Hepatic stellate cell (primary cell): ENCODE measurements at regions not wholly inside any gene's neighbourhood (a gene's known extent, or its start where the extent isn't known, plus 50 kb on each side); places are given as distances from the start of the nearest gene placed in this dataset.

Source experiments
- DNase-seq: peaks from one replicate; pipeline ENCODE4 v3.0.0; 2011; ENCODE audit warnings: low spot score

DNA sequence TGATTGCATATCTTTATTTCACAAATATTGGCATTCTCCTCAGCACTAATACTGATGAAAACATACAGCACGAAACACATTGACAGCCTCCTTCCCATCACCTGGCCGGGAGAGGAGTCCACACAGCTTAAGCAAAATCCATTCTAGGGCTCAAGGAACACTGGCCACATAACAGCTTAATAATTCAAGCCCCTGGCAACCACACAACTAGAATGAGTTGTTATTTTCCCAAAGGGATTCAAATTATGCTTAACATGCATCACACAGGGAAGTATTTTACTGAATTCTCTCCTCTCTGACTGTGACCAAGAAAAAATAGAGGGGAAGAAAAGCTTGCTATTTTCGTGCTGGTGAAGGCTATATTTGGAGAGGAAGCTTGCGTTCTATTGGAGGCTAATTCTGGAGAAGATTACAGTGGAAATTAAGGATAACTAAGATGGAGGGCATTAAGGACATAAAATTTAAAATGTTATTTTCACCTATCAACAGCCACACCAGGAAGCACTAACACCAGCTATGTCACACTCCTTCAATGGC, 198.5 kb downstream of the ADGRG6 start:
- DNase-seq, result peak; percentile 12

GRCh38 chr6:142501795-142502194, 200.0 kb downstream of the ADGRG6 start:
- DNase-seq, result no peak

DNA sequence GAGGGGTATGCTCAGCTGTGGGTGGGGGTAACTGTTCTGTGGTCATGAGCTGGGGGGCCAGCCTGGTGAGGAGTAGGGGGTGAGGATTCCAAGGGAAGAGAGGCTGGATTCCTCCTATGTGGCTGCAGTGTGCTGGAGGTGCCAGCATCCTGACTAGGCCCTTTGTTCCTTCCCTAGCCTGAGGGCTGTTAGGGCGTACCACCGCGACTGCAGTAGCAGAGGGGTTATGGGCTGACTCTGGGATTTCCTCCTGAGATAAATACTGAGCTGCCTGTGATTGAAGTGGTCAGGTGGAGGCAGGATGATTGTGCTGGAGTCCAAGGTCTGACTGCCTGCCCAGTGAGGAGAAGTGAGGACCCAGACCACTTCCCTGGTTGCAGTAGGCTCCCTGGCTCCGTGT, 205.3 kb downstream of the ADGRG6 start:
- no peak for DNase-seq

DNA sequence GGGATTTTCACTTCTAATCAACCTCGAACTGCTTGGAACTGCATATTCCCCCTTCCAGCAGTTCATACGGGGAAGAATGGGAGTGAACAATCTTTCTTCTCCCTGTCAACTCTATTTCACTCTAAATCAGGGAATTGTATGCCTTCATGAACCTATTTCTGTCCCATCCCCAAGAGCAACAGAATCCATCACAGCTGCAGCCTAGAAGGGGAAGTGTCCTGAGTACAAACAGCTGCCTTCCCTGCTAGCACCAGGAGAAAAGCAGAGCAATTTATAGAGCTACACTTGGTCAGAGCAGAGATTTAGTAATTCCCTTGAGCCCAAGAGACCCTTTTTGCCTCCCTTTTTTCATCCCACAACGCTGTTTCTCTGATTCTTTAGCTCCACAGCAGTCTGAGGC, 208.4 kb downstream of the ADGRG6 start:
- no peak for DNase-seq

- DNase-seq, result no peak
Measured at GRCh38 chr6:142518126-142518525, 216.3 kb downstream of the ADGRG6 start.

GRCh38 chr6:142518761-142519160, 217.0 kb downstream of the ADGRG6 start:
- DNase-seq, result no peak

DNA sequence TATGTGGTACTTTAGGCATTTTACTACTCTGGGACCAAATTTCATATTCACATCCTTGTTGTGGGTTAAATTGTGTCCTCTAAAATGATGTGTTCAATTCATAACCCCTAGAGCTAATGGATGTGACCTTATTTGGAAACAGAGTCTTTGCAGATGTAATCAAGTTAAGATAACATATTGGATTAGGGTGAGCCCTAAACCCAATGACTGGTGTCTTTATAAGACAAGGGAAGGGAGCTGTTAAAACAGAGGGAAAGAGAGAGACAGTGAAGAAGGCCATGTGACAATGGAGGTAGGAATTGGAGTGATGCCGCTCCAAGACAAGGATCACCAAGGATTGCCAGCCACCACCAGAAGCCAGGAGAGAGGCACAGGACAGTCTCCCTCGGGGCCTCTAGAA, 220.0 kb downstream of the ADGRG6 start:
- DNase-seq, result no peak

- no peak for DNase-seq
Measured at GRCh38 chr6:142523515-142524375, 221.9 kb downstream of the ADGRG6 start.

DNA sequence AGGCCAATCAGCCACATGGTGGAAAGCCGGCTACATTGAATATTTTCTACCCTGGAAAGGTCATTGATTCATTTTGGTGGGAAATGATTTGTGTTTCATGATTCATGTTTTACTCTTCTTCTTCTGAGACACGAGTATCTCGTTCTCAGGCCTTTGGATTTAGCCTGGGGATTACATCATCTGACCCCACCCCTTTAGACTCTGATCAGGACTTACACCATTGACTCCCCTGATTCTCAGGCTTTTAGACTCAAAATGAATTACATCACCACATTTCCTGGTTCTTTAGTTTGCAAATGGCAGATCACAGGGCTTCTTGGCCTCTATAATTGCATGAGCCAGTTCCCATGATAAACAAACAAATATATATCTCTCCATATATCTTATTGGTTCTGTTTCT, 228.8 kb downstream of the ADGRG6 start:
- DNase-seq, result no peak

- DNase-seq, result peak; percentile 10
Measured at GRCh38 chr6:142531727-142532126, 229.9 kb downstream of the ADGRG6 start.

DNA sequence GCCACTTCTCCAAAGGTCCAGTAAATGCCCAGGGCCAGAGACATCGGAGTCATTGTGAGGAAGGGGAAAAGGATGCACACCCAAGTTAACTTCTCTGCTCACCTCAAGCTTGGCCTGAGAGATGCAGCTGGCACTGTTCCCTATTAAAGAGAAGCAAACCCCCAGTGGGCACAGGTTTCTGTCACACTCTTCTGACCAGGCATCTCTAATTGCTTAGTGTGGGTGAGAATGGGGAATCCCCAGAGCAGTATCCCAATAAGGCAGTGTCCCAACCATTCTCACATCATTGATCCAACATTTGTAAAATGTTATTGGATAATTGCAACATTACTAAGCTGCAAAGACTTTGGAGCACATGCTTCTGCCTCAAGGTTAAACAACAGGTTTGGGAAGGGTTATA, 232.3 kb downstream of the ADGRG6 start:
- no peak for DNase-seq

DNA sequence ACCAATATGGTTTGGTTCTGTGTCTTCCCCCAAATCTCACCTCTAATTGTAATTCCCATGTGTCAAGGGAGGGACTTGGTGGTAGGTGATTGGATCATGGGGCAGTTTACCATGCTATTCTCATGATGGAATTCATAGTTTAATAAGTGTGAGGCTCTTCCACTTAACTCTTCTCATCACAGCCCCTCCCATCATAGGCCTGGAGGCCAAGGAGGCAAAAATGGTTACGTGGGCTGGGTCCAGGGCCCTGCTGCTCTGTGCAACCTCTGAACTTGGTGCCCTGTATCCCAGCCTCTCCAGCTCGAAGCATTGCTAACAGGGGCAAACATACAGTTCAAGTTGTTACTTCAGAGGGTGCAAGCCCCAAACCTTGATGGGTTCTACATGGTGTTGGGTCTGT, 232.7 kb downstream of the ADGRG6 start:
- DNase-seq, result no peak

DNA sequence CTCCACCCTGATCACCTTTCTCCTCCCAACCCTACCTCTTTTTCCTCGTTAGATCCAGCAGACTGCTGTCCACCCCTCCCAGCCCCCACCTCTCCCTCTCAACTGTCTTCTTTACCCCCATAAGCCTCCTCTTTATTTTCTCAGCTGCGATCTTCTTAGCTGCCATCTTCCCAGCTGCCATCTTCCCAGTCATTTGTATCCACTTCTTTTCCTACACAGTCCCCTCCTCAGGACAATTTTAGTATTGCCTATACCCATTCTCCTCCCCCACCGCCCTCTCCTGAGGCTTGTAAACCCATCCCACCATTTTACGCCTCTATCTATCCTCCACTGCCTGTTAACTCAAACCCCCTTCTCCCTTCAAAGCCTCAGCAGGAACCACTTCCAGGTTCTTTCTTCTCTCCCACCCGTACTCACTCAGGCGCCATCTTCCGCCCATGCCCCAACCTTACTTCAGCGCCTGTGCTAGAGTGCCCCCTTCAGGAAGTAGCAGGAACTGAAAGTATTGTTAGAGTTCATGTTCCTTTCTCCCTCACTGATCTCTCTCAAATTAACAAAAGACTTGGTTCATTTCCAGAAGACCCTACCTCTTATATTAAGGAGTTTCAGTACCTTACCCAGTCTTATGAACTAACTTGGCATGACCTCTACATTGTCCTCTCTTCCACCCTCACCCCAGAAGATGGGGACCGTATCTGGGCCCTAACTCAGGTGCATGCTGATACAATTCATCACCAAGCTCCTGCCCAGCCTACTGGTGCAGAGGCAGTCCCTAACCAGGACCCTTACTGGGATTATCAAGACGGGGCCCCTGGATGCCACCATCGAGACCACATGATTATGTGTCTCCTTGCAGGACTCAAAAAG, 236.0 kb downstream of the ADGRG6 start:
- peak; percentile 3 for DNase-seq

- DNase-seq, result peak; percentile 5
Measured at GRCh38 chr6:142542704-142543233, 241.0 kb downstream of the ADGRG6 start.

- DNase-seq, result no peak
Measured at GRCh38 chr6:142543606-142544005, 241.8 kb downstream of the ADGRG6 start.

DNA sequence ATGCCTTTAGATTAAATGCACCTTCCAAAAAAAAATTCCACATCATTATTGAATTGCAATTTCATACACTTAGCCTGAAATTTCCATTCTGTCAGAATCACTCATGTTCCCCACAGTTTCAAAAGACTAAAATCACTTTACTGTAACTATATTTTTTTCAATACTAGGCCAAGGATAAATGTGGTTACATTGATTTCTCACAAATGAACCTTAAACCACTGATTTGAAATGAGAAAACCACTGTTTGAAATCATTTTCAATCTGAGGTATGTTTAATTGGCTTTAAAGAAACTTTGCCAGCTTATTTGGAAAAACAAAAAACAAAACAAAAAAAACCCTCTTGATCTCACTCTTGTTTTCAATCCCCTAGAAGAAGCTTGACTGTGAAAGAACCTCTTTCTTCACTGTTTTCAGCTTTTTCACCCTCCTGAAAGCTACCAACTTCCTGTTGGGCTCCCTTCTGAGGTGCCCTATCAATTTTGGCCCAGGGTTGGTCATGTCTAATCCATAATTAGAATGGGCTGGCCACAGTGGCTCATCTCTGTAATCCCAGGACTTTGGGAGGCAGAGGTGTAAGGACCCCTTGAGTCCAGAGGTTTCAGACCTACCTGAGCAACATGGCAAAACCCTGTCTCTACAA, 242.5 kb downstream of the ADGRG6 start:
- no peak for DNase-seq

DNA sequence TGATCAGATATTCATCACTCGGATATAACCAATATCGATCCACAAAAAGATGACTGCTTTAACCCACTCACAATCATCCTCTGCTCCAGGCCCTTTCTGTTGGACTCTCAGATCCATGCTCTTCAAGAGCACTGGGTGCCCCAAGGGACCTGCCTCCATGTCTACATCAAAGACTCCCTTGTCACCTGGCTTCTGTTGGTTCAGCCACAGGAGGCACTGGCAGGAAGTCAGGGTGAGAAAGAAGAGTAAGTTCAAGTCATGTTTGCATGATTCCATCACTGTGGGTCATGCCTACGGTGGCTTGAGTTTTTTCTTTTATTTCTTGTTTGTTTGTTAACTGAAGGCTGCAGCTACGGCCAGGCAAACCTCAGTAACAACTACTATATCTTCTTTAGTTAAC, 243.3 kb downstream of the ADGRG6 start:
- no peak for DNase-seq

GRCh38 chr6:142548566-142548965, 246.8 kb downstream of the ADGRG6 start:
- no peak for DNase-seq

DNA sequence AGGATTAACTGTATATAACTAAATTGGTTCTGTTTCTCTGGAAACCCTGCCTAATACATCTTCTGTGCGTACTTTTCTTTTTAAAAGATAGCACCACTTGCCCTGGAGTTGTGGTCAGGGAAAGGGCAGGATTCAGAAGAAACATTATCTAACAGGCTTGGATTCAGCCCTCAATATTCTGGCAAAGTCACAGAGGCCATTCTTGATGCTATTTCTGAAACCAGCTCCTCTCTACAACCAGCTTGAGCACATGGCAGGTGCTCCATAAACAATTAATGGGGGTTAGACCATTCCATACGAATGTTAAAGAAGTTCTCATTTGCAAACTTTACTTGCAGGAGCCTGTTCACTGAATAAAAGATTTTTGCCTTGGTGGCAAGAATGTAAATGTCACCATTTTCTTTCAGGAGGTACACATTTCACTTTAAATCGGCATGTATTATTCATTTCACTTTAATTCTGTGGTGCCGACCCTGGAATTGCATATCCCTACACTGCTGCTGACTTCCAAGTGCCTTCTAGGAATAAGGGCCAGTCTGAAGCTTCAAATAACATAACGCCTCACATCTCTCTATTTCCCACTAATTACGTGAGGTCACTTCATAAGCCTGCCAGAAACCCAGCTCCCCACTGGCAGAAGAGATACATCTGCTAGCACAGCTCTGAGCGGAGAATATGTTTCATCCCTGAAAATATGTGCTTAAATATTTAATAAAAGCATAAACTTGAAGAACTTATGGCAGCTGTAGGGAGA, 248.7 kb downstream of the ADGRG6 start:
- DNase-seq, result no peak

DNA sequence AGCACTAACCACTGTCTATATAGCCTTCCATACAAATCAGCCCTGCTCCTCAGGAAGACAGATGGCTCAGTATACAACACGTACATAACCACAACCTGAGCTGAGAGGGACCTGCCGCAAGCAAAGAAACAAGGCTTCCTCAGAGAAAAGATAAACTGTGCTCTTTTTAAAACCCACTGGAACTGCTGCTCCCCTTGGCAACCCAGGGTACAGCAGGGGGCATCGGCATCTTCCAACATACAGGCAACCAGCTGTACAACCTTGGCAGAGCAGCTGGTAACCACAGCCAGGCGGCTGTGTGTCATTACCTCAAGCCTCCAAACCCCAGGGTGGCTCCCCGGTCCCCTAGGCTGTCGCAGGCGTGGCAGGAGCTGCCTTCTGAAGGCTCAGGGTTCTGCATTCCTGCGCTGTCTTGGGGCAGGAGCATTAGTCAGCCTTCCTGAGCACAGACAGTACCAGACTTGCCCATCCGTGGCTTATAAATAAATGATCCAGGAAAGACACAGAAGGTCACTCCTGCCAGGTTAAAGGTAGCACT, 249.5 kb downstream of the ADGRG6 start:
- peak; percentile 4 for DNase-seq

DNA sequence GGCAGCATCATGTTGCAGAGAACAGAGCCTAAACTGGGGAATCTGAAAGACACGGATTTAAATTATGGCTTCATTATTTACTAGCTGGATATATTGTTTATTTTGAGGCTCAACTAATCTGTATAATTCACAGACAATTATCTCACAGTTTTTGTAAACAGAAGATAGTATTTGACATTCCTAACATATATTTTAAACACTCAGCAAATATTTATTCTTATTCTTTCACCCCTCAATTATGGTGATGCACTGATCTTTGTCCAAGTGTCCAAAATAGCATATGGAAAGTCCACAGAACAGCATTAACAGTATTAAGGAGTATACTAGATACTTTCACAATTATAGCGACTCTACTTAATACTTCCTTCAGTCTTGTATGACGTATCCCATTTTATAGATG, 257.0 kb downstream of the ADGRG6 start:
- no peak for DNase-seq
